ENCODE measurements at regions not wholly inside any gene's neighbourhood (a gene's known extent, or its start where the extent isn't known, plus 50 kb on each side); places are given as distances from the start of the nearest gene placed in this dataset.

GRCh38 chr7:126228356-126229061 lies 1024.2 kb downstream of the GRM8 start:
- TF ChIP-seq, protein P1, sequence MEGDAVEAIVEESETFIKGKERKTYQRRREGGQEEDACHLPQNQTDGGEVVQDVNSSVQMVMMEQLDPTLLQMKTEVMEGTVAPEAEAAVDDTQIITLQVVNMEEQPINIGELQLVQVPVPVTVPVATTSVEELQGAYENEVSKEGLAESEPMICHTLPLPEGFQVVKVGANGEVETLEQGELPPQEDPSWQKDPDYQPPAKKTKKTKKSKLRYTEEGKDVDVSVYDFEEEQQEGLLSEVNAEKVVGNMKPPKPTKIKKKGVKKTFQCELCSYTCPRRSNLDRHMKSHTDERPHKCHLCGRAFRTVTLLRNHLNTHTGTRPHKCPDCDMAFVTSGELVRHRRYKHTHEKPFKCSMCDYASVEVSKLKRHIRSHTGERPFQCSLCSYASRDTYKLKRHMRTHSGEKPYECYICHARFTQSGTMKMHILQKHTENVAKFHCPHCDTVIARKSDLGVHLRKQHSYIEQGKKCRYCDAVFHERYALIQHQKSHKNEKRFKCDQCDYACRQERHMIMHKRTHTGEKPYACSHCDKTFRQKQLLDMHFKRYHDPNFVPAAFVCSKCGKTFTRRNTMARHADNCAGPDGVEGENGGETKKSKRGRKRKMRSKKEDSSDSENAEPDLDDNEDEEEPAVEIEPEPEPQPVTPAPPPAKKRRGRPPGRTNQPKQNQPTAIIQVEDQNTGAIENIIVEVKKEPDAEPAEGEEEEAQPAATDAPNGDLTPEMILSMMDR (conservative IDR thresholded peaks at IDR 0.05): no peak
- no peak for TF ChIP-seq EZH2 (IDR thresholded peaks at IDR 0.05; ENCODE audit: low read depth)
